ENCODE measurements at regions not wholly inside any gene's neighbourhood (a gene's known extent, or its start where the extent isn't known, plus 50 kb on each side); places are given as distances from the start of the nearest gene placed in this dataset.

GRCh38 chr2:77816618-77817017 lies 294.4 kb upstream of the LRRTM4 start:
- Histone ChIP-seq H3K4me3 (ENCODE audit: low read depth, low read length) (no peak overlapping the region), H3K27ac (no peak overlapping the region), H3K27me3 (replicated peaks) (no peaks in the 10 kb centered on the region), H3K36me3 (replicated peaks) (no peaks in the 10 kb centered on the region)
- no peak for TF ChIP-seq CTCF (IDR thresholded peaks at IDR 0.05; ENCODE audit: low read depth, low read length, missing control alignments)
- in situ Hi-C loops (cut with HindIII; ENCODE audit: low pct_ligation_motif_present, low sequenced_read_pairs): no loop called here
- no peak for DNase-seq

DNA sequence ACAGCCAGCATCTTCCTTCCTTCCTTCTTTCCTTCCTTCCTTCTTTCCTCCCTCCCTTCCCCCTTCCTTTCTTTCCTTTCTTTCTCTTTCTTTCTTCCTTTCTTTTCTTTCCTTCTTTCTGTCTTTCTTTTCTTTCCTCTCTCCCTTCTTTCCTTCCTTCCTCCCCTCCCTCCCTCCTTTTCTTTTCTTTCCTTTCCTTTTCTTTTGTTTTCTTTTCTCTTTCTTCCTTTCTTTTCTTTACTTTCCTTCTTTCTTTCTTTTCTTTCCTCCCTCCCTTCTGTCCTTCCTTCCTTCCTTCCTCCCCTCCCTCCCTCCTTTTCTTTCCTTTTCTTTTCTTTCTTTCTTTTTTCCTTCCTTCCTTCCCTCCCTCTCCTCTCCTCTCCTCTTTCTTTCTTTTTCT lies 296.0 kb upstream of the LRRTM4 start:
- TF ChIP-seq CTCF (IDR thresholded peaks at IDR 0.05; ENCODE audit: low read depth, low read length, missing control alignments): no peak
- no peak for DNase-seq
- Histone ChIP-seq H3K27me3 (replicated peaks) (no peaks in the 10 kb centered on the region), H3K36me3 (replicated peaks) (no peaks in the 10 kb centered on the region), H3K4me3 (ENCODE audit: low read depth, low read length) (no peak overlapping the region), H3K27ac (no peak overlapping the region)
- in situ Hi-C loops (cut with HindIII; ENCODE audit: low pct_ligation_motif_present, low sequenced_read_pairs): no loop called here

DNA sequence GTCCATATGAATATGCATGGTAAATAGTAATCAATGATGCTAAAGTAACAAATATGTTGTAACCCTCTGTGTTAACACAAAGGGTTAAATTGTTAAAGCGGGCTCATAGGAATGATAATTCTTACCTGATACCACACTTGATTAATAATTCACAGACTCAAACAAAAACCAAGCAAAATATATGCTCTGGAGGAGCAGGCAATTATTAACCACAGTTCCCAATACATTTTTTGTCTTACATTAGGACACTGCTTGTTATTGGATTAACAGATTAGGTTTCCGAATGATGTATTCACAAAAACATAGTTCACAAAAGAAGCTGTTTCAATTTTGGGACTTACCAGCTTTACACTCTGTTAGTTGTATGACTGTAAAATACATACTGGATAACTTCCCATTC lies 300.9 kb upstream of the LRRTM4 start:
- no peak overlapping the region for H3K27ac ChIP-seq
- H3K36me3 ChIP-seq (replicated peaks): no peaks in the 10 kb centered on the region
- TF ChIP-seq CTCF (IDR thresholded peaks at IDR 0.05; ENCODE audit: low read depth, low read length, missing control alignments): no peak
- in situ Hi-C loops (cut with HindIII; ENCODE audit: low pct_ligation_motif_present, low sequenced_read_pairs): no loop called here
- no peak overlapping the region for H3K4me3 ChIP-seq (ENCODE audit: low read depth, low read length)
- DNase-seq: no peak
- H3K27me3 ChIP-seq (replicated peaks): no peaks in the 10 kb centered on the region

GRCh38 chr2:77831060-77831459 lies 308.9 kb upstream of the LRRTM4 start:
- in situ Hi-C loops (cut with HindIII; ENCODE audit: low pct_ligation_motif_present, low sequenced_read_pairs): no loop called here
- Histone ChIP-seq H3K27me3 (replicated peaks) (no peaks in the 10 kb centered on the region), H3K36me3 (replicated peaks) (no peaks in the 10 kb centered on the region), H3K27ac (no peak overlapping the region), H3K4me3 (ENCODE audit: low read depth, low read length) (no peak overlapping the region)
- TF ChIP-seq CTCF (IDR thresholded peaks at IDR 0.05; ENCODE audit: low read depth, low read length, missing control alignments): no peak
- no peak for DNase-seq

GRCh38 chr2:77831471-77831870 lies 309.3 kb upstream of the LRRTM4 start:
- TF ChIP-seq CTCF (IDR thresholded peaks at IDR 0.05; ENCODE audit: low read depth, low read length, missing control alignments): no peak

DNA sequence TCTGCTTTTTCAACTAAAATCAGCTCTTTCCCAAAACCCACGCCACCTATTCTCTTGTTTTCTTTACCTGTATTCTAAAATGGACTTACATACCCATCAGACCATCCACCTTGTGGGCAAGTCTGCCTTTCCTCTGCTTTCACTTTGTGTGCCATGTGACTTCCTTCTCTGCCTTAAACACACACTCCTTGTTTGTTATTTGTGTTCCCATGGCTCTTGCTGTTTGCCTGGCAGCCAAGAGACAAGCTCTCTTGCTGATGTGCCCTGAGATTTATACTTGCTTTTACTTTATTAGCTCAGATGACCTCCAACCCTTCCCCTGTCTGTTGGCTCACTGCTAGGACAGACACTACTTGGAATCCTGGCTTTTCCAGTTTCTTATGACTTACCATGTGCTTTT lies 309.7 kb upstream of the LRRTM4 start:
- DNase-seq: no peak
- Histone ChIP-seq H3K27ac (no peak overlapping the region), H3K4me3 (ENCODE audit: low read depth, low read length) (no peak overlapping the region), H3K36me3 (replicated peaks) (no peaks in the 10 kb centered on the region), H3K27me3 (replicated peaks) (no peaks in the 10 kb centered on the region)
- in situ Hi-C loops (cut with HindIII; ENCODE audit: low pct_ligation_motif_present, low sequenced_read_pairs): no loop called here
- no peak for TF ChIP-seq CTCF (IDR thresholded peaks at IDR 0.05; ENCODE audit: low read depth, low read length, missing control alignments)

More at GRCh38 chr2:77831471-77831870, 309.3 kb upstream of the LRRTM4 start:
- no peaks in the 10 kb centered on the region for H3K36me3 ChIP-seq (replicated peaks)
- DNase-seq: no peak
- in situ Hi-C loops (cut with HindIII; ENCODE audit: low pct_ligation_motif_present, low sequenced_read_pairs): no loop called here
- H3K27me3 ChIP-seq (replicated peaks): no peaks in the 10 kb centered on the region
- no peak overlapping the region for H3K27ac ChIP-seq
- no peak overlapping the region for H3K4me3 ChIP-seq (ENCODE audit: low read depth, low read length)

All from brain microvascular endothelial cell (primary cell).